Stimulated activated CD8-positive, alpha-beta memory T cell treated with anti-CD3 and anti-CD28 coated beads, Interleukin-4, amount 100 ng/mL, for 1 hour (primary cell): ENCODE measurements at regions not wholly inside any gene's neighbourhood (a gene's known extent, or its start where the extent isn't known, plus 50 kb on each side); places are given as distances from the start of the nearest gene placed in this dataset.

Source experiments
- DNase-seq, 2 donors: peaks; one replicate each; pipeline ENCODE4 v3.0.0-alpha.2; 2020; ENCODE audit warnings: low read depth in 2 of 2, low spot score in 1 of 2

DNA sequence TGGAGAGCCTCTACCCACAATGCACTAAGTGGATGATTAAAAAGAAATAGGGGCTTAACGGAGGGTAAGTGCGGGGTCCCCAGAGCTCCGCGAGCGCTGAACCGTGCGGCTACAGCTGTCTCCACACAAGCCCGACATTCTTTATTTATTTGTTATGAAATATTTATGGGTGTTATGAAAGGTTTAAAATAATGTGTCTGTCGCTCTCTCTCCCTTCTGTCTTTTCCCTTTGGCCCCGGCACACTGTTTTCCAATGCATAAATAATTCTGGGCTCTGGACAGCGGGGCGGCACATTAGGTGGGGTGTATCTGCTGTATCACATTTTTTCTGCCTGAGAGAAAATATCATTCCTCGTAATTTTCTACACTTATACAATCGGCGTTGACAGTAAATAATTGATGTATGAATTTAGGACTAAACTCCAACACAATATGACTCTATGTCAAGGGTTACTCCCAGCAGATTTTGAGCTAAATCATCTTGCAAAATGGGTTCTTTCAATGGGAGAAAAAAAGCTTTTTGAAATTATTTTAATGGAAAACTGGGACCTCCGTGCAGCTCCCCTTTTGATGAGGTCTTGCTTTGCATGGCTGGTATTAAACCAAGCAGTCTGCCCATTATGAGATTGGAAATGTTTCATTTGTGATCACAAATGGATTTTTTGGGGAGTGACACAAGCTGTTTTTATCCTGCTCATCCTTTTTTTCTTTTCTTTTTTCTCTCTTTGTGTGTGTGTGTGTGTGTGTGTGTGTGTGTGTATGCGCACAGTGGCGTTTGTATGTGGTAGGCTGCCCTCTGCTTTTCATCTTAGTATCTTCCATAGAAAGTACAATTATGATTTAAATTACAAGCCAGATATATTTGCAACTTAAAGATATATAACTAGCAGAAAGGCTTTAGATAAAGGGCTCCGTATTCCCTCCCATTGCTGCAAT is 370.6 kb upstream of the IRX4 start:
- DNase-seq: no peak

DNA sequence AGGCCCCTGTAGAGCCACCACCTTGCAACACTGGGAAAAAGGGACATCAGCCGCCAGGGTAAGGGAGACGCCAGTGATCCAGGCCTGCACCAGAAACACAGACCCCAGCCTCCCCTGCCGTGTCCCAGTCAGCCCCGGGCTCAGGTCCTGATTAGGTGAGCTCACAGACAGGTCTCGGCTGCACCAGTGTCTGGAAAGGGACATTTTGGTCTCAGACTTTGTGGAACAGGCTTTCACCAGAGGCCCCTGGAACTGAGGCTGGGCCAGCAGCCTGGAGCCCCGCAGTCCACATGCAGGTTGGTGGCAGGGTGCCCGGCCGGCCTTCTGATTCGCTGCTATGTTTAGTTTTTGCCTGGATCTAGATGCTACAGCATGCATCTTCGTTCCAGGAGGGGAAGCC is 369.0 kb upstream of the IRX4 start:
- DNase-seq: no peak

DNA sequence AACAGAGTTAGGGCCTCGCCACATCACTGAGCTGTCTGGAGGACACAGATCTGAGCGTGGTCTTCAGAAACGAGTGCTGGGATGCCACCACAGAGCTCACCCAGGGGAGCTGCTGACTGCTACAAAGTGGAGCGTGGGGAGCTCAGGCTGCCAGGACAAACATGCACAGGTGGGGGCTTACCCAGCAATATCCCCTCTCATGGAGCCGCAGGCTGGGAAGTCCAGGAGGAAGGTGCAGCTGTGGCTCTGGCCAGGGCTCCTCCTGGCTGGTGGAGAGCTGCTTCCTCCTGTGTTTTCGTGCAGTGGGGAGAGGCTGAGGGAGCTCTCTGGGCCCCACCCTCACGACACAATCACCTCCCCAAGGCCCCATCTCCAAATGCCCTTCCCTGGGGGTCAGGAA is 368.6 kb upstream of the IRX4 start:
- no peak for DNase-seq

DNA sequence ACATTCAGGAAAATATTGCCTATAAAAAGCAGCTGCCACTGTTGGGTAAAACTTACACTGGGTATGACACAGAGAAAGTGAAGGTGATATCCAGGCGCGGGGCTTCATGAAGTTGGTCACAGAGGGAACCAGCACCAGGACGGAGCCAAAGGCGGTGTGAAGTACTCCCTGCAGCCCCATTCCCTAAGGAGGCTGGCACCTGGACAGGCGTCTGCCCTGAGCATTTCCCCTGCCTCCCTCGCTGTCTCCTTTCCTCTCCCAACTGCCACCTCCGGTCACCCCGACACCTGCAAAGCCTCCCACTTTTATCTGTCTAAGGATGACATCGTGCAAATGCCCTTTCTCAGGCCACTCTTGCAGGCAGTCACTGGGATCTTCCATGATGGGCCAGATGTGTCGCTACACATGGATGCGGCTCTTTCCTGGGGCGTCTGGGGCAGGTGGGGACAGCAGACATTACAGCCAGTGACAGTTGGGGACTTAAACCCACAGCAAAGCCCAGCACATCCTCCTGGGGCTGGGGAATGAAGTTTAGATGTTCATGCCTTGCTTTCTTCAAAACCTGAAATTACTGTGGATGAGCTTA is 367.7 kb upstream of the IRX4 start:
- DNase-seq: no peak

DNA sequence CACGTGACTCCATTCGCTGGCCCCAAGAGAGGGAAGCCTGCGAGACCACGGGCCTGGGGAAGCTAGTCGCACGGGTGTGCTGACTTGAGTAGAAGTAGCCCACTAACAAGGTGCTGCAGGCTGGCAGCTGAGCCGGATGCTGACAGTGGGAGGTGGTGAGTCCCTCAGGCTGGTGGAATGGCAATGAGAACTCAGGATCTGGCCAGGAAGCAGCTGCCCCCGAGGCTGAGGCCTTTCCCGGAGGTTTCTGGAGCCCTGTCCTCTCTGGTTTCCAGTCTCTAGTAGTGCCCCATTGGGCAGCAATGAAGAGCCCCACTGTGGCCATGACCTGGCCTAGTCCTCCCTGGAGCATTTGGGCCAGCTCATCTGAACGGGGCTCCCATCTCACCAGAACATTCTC is 366.7 kb upstream of the IRX4 start:
- DNase-seq: no peak

DNA sequence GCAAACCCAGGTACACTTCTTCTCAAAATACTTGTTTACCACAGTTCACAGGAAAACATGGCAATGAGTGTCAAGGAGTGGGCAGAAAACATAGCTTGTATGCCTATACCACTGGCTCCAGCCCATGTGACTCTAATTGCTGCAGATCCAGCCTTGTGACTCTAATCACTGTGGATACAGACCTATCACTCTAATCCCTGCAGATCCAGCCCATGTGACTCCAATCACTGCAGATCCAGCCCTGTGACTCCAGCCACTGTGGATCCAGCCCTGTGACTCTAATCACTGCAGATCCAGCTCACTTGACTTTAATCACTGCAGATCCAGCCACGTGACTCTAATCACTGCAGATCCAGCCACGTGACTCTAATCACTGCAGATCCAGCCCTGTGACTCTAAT is 366.3 kb upstream of the IRX4 start:
- DNase-seq: no peak

DNA sequence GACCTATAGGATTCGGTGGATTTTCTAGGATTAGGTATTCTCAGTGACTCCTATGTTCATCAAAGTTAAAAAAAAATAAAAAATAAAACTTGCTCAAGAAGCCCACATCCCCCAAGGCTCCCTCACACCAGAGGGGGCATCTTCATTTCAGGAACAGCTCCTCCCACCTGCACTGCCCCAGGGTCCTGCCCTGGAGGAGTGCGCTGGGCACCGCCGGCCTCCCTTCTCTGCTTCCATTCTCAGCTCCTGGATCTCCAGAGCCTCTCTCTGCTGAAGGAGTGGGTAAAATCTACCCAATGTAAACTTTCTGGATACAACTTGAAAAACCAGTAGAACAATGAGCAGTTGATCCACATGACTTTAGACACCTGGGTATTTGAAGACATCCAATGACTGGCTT is 359.8 kb upstream of the IRX4 start:
- DNase-seq: no peak

DNA sequence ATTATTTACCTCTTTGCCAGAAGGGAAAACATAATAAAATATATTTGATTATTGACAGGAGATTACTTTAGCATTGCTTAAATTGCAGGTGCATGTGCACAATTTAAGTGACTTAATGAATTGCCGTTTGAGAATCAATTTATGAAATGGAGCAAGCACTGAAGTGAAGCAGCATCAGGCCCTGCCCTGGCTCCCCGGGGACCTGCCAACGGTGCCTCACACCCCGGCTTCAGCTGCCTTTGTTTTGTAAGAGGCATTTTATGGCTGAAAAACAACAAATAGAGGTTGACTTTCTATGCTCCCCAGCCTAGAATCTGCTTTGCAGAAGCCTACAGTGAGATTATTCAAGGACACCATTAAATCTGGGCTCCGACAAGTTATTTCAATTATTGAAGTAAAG is 359.1 kb upstream of the IRX4 start:
- no peak for DNase-seq

DNA sequence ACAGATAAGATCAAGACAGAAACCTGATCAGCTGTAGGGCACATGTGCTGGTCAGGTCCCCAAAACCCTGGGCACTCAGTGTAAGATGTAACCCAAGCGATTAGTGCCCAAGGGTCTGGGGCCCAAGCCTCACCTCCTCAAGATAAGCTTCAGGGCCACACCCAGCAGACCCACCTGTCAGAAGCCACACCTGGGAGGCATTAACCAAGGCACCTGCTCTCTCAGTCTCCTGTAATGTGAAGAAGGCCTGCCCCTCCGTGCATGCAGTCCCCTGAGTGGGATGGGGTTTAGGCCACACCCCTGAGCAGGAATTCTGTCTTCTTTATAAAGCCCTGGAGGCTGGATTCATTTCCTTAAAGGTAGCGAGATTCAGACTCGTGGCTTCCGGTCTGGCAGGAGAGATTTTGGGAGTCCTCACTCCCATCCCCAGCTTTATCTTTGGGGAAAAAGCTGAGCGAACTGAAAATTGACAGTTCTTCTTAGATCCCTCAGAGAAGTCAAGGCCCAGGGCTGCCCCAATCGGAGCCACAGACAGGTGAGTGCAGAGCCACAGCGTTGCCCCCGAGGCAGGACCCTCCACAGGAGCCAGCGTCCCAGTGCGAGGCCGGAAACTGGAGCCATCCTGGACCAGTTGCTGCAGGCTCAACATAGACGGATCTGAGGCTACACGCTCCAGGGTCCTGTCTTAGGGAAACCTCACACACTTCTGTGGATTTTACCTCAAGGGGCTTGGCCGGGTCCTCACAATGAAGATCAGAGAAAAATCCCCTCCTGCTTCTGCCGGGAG is 357.6 kb upstream of the IRX4 start:
- no peak for DNase-seq

DNA sequence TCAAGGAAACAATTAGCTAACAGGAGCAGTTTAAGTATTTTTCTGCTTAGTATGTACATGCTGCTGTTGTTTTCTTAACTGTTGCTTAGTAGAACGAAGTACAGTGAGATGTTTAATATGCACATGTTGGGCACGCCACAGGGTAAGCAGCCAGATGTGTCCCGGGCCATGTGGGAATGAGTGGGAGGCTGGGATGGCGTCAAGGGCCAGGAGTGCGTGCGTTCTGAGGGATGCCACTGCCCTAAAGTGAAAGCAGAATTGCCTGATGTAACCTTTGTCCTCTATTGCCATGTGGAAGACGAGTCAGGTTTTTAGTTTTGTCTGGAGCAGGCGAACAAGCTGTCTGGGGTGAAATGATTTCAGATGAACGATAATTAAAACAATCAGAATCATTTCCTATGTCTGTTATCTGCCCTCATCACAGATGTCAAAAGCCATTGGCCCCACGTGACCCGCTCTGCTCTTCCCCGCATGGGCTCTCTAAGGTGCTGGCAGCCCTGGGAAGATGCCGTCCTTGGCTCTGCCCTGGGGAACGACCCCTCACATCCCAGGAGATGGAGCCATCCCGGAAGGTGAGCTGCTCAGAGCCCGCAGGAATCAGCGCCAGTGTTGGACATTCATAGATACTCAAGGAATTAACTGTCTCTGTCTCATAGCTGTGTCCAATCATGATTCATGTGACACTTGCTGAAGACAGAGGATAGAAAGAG is 356.6 kb upstream of the IRX4 start:
- no peak for DNase-seq

DNA sequence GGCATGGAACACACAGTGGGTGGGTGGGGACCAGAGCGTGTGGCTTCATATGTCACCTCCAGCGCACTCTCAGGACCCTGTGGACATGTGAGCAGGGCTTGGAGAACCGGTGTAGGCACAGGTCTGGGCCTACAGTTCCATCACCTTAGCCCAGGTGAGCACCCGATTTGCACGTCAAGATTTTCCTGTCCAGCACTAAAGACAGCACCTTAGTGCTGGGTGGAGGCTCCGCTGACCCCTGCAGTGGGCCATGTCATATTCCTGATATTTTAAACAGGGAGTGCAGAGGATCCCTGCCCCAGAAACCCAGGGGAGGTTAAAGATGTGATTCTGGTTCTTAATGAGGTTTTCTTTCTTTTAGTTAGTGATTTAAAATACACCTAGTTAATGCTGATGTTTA is 356.0 kb upstream of the IRX4 start:
- DNase-seq: no peak

DNA sequence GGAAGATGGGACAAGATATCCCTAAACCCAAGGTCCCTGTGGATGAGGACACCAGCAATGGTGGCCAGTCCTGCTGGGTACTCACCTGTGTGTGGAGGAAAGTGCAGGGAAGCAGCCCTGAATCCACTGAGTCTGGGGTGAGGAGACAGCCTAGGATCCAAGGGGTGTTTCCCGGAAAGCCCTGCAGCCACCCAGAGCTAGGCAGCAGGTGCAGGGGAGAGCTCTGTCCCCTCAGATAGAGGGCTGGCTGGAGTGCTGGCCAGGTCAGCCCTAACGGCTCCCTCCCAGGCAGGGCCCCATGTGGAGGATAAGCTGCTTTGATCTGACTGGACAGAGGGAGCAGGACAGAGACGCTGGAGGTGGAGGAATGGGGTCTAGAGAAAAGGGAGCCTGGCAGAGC is 344.7 kb upstream of the IRX4 start:
- no peak for DNase-seq

DNA sequence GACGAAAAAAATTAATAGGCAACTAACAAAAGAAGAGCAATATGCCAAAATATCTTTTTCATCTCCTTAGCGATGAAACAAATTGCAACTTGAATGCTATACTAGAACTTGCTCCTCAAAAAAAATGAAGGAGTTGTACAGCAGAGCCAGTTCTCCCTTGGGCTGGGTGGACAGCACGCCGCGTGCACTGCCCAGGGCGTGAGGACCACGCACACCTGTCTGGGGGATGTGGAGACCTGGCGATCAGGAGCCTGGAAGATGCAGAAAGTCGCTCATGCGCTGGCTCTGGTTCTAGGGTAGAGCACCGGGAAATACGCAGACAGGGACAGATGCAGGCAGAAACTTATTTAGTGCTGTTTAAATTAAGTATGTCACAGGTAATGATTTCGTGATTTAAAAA is 342.0 kb upstream of the IRX4 start:
- no peak for DNase-seq

DNA sequence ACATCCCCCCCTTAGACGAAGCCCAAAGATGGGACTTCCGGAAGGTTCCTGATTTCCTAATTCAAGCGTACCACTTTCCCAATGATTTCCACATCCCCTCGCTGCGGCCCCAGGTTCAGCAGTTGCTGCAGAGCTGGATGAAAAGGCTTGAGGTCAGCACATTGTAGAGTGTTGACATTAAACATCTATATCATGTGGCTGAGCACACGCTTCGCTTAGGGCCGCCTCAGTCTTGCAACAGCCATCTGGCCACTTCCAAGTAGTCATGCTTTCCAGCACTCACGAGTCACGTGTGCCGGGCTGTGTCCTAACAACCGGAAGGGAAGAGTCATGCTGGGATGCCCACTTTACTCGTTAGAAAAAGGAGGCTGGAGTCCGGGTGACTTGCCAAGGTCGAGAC is 340.6 kb upstream of the IRX4 start:
- DNase-seq: no peak

DNA sequence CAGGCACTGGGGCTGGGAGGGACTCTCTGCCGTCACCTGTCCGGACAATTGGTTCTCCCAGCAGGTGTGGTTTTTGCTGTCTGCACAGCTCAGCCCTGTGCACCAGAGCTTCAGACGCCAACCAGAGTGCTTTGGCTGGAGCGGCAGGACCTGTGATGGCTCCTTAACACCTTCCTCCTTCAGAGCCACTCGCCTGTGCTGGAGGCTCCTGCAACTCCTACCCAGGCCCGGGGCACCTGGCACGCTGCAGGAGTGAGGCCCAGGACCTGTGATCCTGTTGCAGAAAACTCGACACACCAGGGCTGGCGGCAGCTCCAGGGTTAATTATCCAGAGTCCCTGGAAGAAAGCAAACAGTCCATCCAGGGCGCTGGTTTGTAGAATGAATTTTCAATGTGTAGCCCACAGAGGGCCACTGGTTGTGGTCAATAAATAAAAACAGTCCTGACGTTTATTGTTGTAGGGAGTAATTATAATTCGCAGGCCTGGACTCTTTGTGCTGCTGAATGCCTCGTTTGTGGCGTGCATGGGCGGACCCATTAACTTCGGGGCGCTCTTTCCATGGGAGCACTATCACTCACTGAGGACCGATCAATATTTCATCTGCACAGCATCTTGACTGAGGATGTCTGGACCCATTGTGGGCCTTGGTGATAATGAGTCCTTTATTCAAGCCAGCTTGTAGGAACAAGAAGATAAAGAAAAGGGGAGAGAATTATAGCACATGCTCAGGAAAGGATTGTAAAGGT is 339.7 kb upstream of the IRX4 start:
- DNase-seq: no peak

DNA sequence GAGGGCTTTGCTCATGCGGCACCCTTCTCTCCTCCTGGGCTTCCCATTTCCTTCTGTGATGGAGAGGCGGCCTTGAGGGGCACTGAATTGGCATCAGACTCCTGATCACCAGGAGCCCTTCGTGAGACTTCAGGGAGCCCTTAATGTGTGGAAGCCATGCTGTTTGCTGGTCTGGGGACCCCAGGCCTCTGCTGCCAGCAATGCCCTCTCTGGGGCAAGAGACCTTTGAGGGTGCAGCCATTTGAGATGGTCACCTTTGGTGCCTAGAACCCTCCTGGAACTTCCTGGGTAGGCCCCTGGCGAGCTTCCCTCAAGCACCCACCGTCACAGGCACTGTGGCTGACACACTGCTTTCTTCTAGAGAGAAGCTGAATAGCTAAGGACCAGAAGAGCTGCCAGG is 338.7 kb upstream of the IRX4 start:
- DNase-seq: no peak

DNA sequence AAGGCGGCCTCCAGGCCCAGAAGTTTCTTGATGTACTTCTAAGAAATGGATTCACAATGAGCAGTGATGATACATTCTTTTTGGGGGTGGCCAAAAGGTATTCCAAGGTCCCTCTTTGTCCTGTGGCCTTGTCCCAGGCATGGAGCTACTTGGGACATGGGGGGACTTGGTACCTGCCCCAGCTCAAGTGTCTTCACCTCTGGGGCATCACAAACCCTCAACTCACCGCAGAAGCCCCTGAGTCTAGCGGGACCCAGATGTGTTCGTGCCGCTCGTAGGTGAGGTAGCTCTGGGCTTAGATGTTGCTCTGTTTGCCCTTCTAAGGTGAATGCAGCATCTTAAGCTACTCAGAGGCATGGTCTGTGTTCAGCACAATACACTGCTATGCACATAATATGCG is 338.0 kb upstream of the IRX4 start:
- no peak for DNase-seq

DNA sequence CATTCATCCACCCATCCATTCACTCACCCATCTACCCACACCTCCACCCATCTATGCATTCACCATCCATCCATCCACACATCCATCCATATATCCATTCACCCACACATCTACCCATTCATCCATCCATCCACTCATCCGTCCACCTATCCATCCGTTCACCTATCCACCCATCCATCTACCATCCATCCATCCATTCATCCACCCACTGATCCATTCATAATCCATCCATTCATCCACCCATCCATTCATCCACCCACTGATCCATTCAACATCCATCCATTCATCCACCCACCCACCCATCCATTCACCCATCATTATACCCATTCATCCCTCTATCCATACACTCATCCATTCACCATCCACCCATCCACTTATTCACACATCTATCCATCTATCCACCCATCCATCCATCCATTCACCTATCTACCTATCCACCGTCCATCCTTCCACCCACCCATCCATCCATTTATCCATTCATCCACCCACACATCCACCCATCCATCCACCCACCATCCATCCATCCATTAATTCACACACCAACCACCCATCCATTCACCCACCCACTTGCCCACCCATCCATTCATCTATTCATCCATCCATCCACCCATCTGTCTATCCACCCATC is 336.5 kb upstream of the IRX4 start:
- no peak for DNase-seq

DNA sequence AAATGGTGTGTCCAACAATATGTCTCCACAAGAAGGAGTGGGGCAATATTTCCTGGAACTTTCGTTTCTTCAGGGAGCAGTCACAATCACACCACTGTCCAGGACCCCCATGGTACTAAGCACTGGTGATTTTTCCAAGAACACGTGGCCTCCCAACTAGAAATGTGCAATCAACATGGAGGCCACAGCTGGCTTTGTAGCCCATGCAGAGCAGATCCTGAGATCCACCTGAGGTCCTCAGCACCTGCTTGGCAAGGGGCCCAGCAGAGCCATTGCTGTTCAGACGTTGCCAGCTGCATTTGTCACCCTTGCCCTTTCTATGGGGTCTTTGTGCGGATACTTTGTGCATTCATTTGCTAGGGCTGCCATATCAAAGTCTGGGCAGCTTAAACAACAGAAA is 334.5 kb upstream of the IRX4 start:
- no peak for DNase-seq

DNA sequence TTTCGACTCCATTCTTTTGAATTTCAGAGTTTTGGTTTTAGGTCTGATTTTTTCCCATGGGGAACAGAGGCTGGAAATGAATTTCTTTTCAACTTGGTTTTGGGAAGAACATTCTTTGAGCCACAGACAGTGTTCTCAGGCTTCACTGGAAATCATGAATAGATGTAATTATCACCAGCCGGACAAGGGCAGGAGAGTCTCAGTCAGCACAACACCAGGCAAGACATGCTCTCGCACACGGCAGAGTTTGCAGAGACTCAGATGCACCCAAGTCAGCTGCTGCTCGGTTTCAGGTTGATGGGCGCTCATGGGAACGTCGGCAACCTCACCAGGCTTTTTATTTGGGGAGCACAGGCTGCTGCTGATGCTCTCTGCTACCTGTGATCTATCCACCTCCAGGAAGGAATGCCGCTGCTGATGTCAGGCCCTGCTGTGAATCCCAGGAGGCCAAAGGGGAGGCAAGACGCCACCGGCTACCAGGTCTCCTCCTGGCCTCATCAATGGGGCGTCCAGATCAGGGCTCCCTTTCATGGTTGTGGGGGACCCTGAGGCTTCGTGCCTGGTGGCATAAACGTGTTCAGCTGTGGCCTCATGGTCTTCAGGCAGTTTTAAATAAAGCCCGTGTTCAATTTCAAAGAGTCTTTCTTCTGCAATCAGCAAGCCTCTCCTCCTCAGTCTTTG is 332.3 kb upstream of the IRX4 start:
- DNase-seq: no peak
